Activated naive CD8-positive, alpha-beta T cell treated with anti-CD3 and anti-CD28 coated beads, Interleukin-2, amount 10 ng/mL, durations not matched to agents 7 days and 5 days (primary cell): ENCODE measurements at regions not wholly inside any gene's neighbourhood (a gene's known extent, or its start where the extent isn't known, plus 50 kb on each side); places are given as distances from the start of the nearest gene placed in this dataset.
"Not testable (repeated sequence)": the region's sequence is repeated elsewhere in the genome, so short reads cannot be mapped to it uniquely, and the experiment has no call there.

Experiments
- ATAC-seq: fragments of 150-1000 bp; cut with Tn5 transposase; one replicate; pipeline ENCODE4 v1.10.0; 2021; ENCODE audit warnings: low read depth, moderate library complexity
- POLR2A ChIA-PET: fragments of 350-600 bp; sonication (Branson Sonifier 250); formaldehyde crosslinking; loops from one replicate; lab custom pipeline; 2021; ENCODE audit warnings: antibody characterized with exemption; lab: Charles Lee
- DNase-seq: peaks from one replicate; pipeline ENCODE4 v3.0.0; 2021
- H3K27ac Mint-ChIP-seq: one replicate; pipeline ENCODE4 v1.8.0; 2022; ENCODE audit warnings: mild to moderate bottlenecking, mixed read lengths
- H3K27me3 Mint-ChIP-seq: one replicate; pipeline ENCODE4 v1.8.0; 2022; ENCODE audit warnings: mild to moderate bottlenecking, moderate library complexity, mixed read lengths
- H3K36me3 Mint-ChIP-seq: one replicate; pipeline ENCODE4 v1.8.0; 2021; ENCODE audit warnings: mild to moderate bottlenecking, mixed read lengths
- H3K4me1 Mint-ChIP-seq: one replicate; pipeline ENCODE4 v1.8.0; 2021; ENCODE audit warnings: mixed read lengths
- H3K4me3 Mint-ChIP-seq: one replicate; pipeline ENCODE4 v1.8.0; 2022; ENCODE audit warnings: mild to moderate bottlenecking, moderate library complexity, mixed read lengths
- H3K9me3 Mint-ChIP-seq: one replicate; pipeline ENCODE4 v1.8.0; 2021; ENCODE audit warnings: mixed read lengths

DNA sequence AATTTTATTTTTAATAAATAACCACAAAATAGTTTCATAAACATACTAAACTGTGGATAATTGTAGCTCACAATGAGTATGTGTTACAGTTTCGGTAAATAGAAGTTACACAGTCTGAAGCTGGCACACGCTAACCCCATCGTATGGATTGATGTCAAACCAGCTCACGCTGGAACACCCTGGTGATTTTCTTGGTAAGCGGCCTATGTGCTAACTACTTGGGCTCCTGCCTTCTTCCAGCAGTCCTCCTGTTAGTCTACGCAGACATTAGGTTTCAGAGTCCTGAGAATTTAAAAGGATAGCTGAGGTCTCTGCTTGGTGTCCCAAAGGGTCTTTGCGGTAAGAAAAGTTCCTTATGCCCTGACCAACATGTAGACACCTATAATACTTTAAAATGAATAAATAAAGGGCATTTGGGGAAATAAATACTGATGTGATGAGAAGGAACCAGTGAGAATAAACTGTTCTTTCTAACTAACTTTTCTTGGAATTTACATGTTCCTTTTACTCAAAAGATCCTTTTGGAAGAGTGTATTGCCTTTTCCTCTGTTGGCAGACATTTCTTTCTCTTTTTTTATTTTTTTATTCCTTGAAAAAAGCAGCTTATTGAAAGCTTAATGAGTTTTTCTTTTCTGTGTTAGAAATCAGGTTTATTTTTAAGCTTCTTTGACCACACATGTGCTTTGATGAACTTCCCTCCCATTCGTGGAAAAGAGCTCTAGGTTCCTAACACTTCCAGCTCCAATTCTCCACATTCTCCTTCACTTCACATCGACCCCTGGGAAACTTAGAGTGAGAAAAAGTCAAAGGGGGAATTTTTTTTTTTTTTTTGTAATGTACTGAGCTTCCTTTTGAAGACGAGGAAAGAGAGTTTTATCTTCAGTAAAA, 322.2 kb downstream of the IRS1 start:
- H3K4me3 Mint-ChIP-seq = no peak overlapping the region
- peaks cover 6% of the 10 kb centered on the region for H3K27me3 Mint-ChIP-seq

DNA sequence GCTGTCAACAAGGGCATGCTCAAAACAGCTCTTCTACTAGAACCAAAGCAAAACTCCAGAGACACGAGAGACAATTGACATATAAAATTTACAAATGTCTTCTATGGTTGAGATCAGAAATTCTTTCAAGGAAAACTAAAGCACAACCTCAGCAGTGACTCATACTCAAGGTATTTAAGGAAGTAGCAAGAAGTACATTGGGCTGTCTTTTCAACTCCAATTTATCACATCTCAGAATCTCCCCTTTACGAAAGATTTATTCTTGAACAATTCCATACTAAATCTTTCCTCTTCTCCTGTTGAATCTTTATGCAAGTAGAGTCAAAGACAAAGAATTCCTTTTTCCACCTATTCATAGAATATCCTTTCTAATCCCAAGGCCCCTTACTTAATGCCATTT, 324.0 kb downstream of the IRS1 start:
- DNase-seq = no peak
- ATAC-seq = no peak
- Mint-ChIP-seq H3K27me3 (peaks cover 2% of the 10 kb centered on the region), H3K36me3 (no peaks in the 10 kb centered on the region), H3K4me1 (no peaks in the 10 kb centered on the region), H3K27ac (no peak overlapping the region), H3K4me3 (no peak overlapping the region), H3K9me3 (no peaks in the 10 kb centered on the region)
- POLR2A ChIA-PET = no interaction called here

More for the DNA sequence above, 322.2 kb downstream of the IRS1 start:
- POLR2A ChIA-PET = no interaction called here
- H3K9me3 Mint-ChIP-seq = no peaks in the 10 kb centered on the region
- ATAC-seq = no peak
- no peak overlapping the region for H3K27ac Mint-ChIP-seq
- H3K4me1 Mint-ChIP-seq = no peaks in the 10 kb centered on the region
- H3K36me3 Mint-ChIP-seq = no peaks in the 10 kb centered on the region
- DNase-seq = no peak

DNA sequence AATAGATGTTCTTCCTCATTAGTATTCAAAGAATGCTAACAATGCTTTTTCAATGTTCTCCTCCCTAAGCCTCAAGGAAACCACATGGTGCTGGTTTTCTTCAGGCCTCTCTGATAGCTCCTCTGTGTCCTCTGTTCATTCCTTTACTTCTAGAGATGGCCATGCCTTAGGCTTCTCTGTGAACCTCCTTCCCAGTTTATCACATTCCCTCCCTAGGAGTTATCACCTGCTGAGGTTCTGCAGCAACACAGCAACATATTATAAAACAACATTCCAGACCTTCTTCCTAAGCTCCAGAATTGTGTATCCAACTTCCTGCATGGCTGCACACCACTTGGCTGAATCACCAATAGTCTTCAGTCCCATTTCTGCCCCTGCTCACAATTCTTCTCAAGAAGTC, 325.5 kb downstream of the IRS1 start:
- H3K4me3 Mint-ChIP-seq = no peak overlapping the region
- DNase-seq = no peak
- H3K27ac Mint-ChIP-seq = no peak overlapping the region
- no peaks in the 10 kb centered on the region for H3K9me3 Mint-ChIP-seq
- H3K4me1 Mint-ChIP-seq = no peaks in the 10 kb centered on the region
- H3K36me3 Mint-ChIP-seq = no peaks in the 10 kb centered on the region
- POLR2A ChIA-PET = no interaction called here
- H3K27me3 Mint-ChIP-seq = peaks cover 2% of the 10 kb centered on the region
- ATAC-seq = no peak

DNA sequence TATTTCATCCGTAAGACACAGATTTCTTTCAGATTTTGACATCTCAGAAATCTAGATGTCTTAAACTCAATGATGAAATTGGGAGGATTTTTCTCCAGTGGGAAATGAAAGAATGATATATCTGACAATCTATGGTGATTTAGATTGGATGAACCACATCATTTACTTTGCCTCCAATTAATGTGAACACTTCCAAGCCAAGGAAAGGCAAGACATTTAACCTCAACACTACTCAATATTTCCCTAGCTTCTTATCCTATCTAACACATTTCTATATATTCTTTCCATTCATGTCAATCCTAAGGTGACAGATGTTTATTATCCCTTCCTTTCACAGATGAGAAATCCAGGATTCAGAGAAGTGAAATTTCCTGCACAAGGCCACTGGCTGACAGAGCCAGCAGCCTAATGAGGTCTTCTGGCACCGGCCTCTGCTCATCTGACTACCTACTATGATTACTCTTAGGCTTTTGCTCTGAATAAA, 327.6 kb downstream of the IRS1 start:
- DNase-seq = no peak
- Mint-ChIP-seq H3K27ac (no peak overlapping the region), H3K4me3 (no peak overlapping the region), H3K27me3 (peaks cover 2% of the 10 kb centered on the region), H3K9me3 (no peaks in the 10 kb centered on the region), H3K36me3 (no peaks in the 10 kb centered on the region), H3K4me1 (no peaks in the 10 kb centered on the region)
- POLR2A ChIA-PET = no interaction called here
- no peak for ATAC-seq

GRCh38 chr2:226467633-226468032, 332.0 kb downstream of the IRS1 start:
- no peaks in the 10 kb centered on the region for H3K4me1 Mint-ChIP-seq
- H3K9me3 Mint-ChIP-seq = no peaks in the 10 kb centered on the region
- H3K27me3 Mint-ChIP-seq = peaks cover under 1% of the 10 kb centered on the region
- DNase-seq (no peak), ATAC-seq (no peak)
- POLR2A ChIA-PET = no interaction called here
- no peak overlapping the region for H3K27ac Mint-ChIP-seq
- H3K4me3 Mint-ChIP-seq = no peak overlapping the region
- H3K36me3 Mint-ChIP-seq = no peaks in the 10 kb centered on the region

- Mint-ChIP-seq H3K27ac (no peak overlapping the region), H3K36me3 (no peaks in the 10 kb centered on the region), H3K4me3 (no peak overlapping the region), H3K9me3 (no peaks in the 10 kb centered on the region), H3K4me1 (no peaks in the 10 kb centered on the region), H3K27me3 (peaks cover 2% of the 10 kb centered on the region)
- POLR2A ChIA-PET = no interaction called here
- ATAC-seq (no peak), DNase-seq (no peak)
Observed at GRCh38 chr2:226467221-226467620, 332.4 kb downstream of the IRS1 start.

- DNase-seq (no peak), ATAC-seq (no peak)
- no peaks in the 10 kb centered on the region for H3K36me3 Mint-ChIP-seq
- POLR2A ChIA-PET = no interaction called here
- H3K27ac Mint-ChIP-seq = no peak overlapping the region
- H3K4me3 Mint-ChIP-seq = no peak overlapping the region
- H3K4me1 Mint-ChIP-seq = no peaks in the 10 kb centered on the region
- peaks cover 5% of the 10 kb centered on the region for H3K27me3 Mint-ChIP-seq
- H3K9me3 Mint-ChIP-seq = peaks cover 2% of the 10 kb centered on the region
Observed at GRCh38 chr2:226466589-226466988, 333.0 kb downstream of the IRS1 start.

GRCh38 chr2:226466124-226466523, 333.5 kb downstream of the IRS1 start:
- peaks cover 5% of the 10 kb centered on the region for H3K27me3 Mint-ChIP-seq
- no peaks in the 10 kb centered on the region for H3K36me3 Mint-ChIP-seq
- ATAC-seq (no peak), DNase-seq (no peak)
- H3K4me1 Mint-ChIP-seq = no peaks in the 10 kb centered on the region
- no peak overlapping the region for H3K4me3 Mint-ChIP-seq
- POLR2A ChIA-PET = no interaction called here
- H3K9me3 Mint-ChIP-seq = peaks cover 2% of the 10 kb centered on the region
- no peak overlapping the region for H3K27ac Mint-ChIP-seq

- Mint-ChIP-seq H3K36me3 (no peaks in the 10 kb centered on the region), H3K27ac (no peak overlapping the region), H3K4me1 (no peaks in the 10 kb centered on the region), H3K27me3 (peaks cover 5% of the 10 kb centered on the region), H3K9me3 (peaks cover 2% of the 10 kb centered on the region), H3K4me3 (no peak overlapping the region)
- ATAC-seq (no peak), DNase-seq (no peak)
- POLR2A ChIA-PET = no interaction called here
Observed at GRCh38 chr2:226464380-226464779, 335.2 kb downstream of the IRS1 start.

DNA sequence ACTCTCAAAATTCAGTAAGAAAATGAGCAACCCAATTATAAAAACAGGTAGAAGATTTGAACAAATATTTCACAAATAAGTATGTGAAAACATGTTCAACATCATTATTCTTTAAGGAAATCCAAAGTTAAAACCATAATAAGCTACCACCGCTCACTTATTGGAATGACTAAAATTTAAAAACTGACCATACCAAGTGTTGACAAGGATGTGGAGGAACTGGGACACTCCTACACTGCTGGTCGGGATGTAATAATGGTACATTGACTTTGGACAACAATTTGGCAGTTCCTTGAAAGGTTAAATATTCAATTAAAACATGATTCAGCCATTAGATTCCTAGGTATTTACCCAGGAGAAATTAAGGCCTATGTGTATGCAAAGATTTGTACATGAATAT, 336.5 kb downstream of the IRS1 start:
- H3K9me3 Mint-ChIP-seq = peaks cover 2% of the 10 kb centered on the region
- H3K4me1 Mint-ChIP-seq = no peaks in the 10 kb centered on the region
- H3K27me3 Mint-ChIP-seq = peaks cover 5% of the 10 kb centered on the region
- DNase-seq = no peak
- no peaks in the 10 kb centered on the region for H3K36me3 Mint-ChIP-seq
- no peak overlapping the region for H3K27ac Mint-ChIP-seq
- POLR2A ChIA-PET = no interaction called here
- H3K4me3 Mint-ChIP-seq = no peak overlapping the region
- no peak for ATAC-seq

DNA sequence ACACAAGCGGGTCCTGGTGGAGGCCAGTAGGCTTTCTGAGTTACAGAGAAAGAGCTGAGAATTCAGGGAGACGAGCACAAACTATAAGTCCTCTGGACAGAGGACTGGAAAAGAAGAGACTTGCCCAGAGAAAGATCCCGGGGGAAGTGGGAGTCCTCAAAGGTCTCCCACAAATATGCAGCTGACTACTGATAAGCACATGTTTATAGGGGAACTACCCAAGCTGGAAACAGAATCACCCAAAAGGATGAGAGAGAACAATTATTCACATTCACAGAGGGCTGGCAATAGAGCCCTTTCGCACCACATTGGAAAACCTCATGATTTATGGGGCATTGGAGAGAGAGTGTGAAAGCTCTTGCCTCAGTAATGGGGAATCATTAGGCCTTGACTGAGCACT, 337.6 kb downstream of the IRS1 start:
- H3K4me3 Mint-ChIP-seq = no peak overlapping the region
- DNase-seq = no peak
- POLR2A ChIA-PET = no interaction called here
- H3K4me1 Mint-ChIP-seq = no peaks in the 10 kb centered on the region
- ATAC-seq = no peak
- H3K27me3 Mint-ChIP-seq = peaks cover 5% of the 10 kb centered on the region
- no peaks in the 10 kb centered on the region for H3K36me3 Mint-ChIP-seq
- peaks cover 2% of the 10 kb centered on the region for H3K9me3 Mint-ChIP-seq
- no peak overlapping the region for H3K27ac Mint-ChIP-seq

DNA sequence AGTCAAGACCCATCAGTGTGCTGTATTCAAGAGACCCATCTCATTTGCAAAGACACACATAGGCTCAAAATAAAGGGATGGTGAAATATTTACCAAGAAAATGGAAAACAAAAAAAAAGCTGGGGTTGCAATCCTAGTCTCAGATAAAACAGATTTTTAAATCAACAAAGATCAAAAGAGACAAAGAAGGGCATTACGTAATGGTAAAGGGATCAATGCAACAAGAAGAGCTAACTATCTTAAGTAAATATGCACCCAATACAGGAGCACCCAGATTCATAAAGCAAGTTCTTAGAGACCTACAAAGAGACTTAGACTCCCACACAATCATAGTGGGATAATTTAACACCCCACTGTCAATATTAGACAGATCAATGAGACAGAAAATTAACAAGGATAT, 343.5 kb downstream of the IRS1 start:
- H3K27ac Mint-ChIP-seq, H3K4me3 Mint-ChIP-seq, H3K27me3 Mint-ChIP-seq, H3K9me3 Mint-ChIP-seq, DNase-seq, H3K36me3 Mint-ChIP-seq, POLR2A ChIA-PET, H3K4me1 Mint-ChIP-seq, ATAC-seq: not testable (repeated sequence)

DNA sequence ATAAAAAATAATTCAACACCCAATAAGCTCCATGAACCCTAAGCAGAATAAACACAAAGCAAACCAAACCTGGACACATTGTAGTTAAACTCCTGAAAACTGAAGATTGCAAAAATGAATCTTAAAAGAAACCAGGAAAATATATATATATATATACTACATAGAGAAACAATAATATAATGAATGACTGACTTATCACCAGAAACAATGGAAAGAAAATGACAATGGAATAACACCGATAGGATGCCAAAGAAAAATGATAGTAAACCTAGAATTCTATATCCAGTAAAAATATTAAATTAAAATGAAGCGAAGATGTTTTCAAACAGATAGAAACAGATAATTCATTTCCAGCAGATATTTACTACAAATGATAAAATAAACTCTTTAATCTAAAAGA, 346.9 kb downstream of the IRS1 start:
- DNase-seq = no peak
- Mint-ChIP-seq H3K27ac (no peak overlapping the region), H3K36me3 (no peaks in the 10 kb centered on the region), H3K4me1 (no peaks in the 10 kb centered on the region), H3K9me3 (peaks cover 5% of the 10 kb centered on the region), H3K27me3 (peaks cover 9% of the 10 kb centered on the region), H3K4me3 (no peak overlapping the region)
- no peak for ATAC-seq
- POLR2A ChIA-PET = no interaction called here

- Mint-ChIP-seq H3K4me1 (no peaks in the 10 kb centered on the region), H3K36me3 (no peaks in the 10 kb centered on the region), H3K27ac (no peak overlapping the region), H3K4me3 (no peak overlapping the region), H3K27me3 (peaks cover 9% of the 10 kb centered on the region), H3K9me3 (peaks cover 5% of the 10 kb centered on the region)
- DNase-seq (no peak), ATAC-seq (no peak)
- POLR2A ChIA-PET = no interaction called here
Observed at GRCh38 chr2:226451486-226451885, 348.1 kb downstream of the IRS1 start.
